Stomach (tissue), 4 donors: ENCODE measurements at regions not wholly inside any gene's neighbourhood (a gene's known extent, or its start where the extent isn't known, plus 50 kb on each side); places are given as distances from the start of the nearest gene placed in this dataset.

Source experiments
- EP300 ChIP-seq: sonication (generic); formaldehyde crosslinking; IDR thresholded peaks from one replicate; pipeline ENCODE4 v1.6.1; 2017; ENCODE audit warnings: antibody characterized with exemption
- POLR2A ChIP-seq, 4 donors: fragments of 450-650 bp; IDR thresholded peaks; one replicate each; pipeline ENCODE4 v1.6.1; 2016; ENCODE audit warnings: antibody characterized with exemption in 4 of 4, control low read depth in 2 of 4, mild to moderate bottlenecking in 1 of 4, moderate library complexity in 1 of 4
- POLR2AphosphoS5 ChIP-seq, 3 donors: sonication (generic); formaldehyde crosslinking; IDR thresholded peaks; one replicate each; pipeline ENCODE4 v1.6.1; 2016; ENCODE audit warnings: antibody characterized with exemption in 3 of 3
- TF ChIP-seq, protein P1 (sequence below), 7 experiments: fragments of 450-650 bp in 4 of 7; fragments of 200-600 bp in 3 of 7; sonication (generic) in 3 of 7; IDR thresholded peaks; one replicate each; pipeline ENCODE4 v1.5.1; 2016 to 2019; ENCODE audit warnings: antibody characterized with exemption in 7 of 7, control low read depth in 2 of 7, mild to moderate bottlenecking in 1 of 7

DNA sequence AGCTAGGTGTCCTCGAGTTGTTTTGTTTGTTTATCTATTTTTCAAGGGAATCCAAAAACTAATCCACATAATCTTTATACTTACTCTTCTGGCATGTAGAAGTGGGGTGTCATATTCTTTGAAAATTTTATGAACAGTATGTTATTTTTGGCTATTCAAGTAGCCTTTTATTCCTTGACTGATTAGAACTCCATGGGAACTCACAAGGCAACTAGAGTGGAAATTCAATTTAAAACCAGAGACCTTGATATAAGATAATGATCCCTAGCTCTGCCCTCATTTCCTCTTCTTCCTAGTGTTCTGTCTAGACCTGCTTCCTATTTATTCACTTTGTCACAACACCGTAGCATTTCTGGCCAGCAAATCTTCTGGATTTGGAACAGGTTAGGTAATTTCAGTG is 1123.7 kb upstream of the C9orf72 start:
- TF ChIP-seq POLR2AphosphoS5 (IDR thresholded peaks at IDR 0.05) = no peak
- TF ChIP-seq, protein P1, sequence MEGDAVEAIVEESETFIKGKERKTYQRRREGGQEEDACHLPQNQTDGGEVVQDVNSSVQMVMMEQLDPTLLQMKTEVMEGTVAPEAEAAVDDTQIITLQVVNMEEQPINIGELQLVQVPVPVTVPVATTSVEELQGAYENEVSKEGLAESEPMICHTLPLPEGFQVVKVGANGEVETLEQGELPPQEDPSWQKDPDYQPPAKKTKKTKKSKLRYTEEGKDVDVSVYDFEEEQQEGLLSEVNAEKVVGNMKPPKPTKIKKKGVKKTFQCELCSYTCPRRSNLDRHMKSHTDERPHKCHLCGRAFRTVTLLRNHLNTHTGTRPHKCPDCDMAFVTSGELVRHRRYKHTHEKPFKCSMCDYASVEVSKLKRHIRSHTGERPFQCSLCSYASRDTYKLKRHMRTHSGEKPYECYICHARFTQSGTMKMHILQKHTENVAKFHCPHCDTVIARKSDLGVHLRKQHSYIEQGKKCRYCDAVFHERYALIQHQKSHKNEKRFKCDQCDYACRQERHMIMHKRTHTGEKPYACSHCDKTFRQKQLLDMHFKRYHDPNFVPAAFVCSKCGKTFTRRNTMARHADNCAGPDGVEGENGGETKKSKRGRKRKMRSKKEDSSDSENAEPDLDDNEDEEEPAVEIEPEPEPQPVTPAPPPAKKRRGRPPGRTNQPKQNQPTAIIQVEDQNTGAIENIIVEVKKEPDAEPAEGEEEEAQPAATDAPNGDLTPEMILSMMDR (IDR thresholded peaks at IDR 0.05) = no peak
- no peak for TF ChIP-seq POLR2A (IDR thresholded peaks at IDR 0.05)
- TF ChIP-seq EP300 = no peak
